ENCODE measurements at regions not wholly inside any gene's neighbourhood (a gene's known extent, or its start where the extent isn't known, plus 50 kb on each side); places are given as distances from the start of the nearest gene placed in this dataset.

GRCh38 chr13:103350147-103350546 is 283.9 kb upstream of the SLC10A2 start (continued):
- TF ChIP-seq CTCF (conservative IDR thresholded peaks at IDR 0.05; ENCODE audit: low read depth in 2 of 2) (no peak), EZH2 (IDR thresholded peaks at IDR 0.05; ENCODE audit: low read depth, unreplicated experiment) (no peak), NANOG (IDR thresholded peaks at IDR 0.05; ENCODE audit: borderline replicate concordance) (no peak), ZNF331 (CRISPR knock-in tag; IDR thresholded peaks at IDR 0.05; ENCODE audit: low read depth) (no peak), JUNB (IDR thresholded peaks at IDR 0.05; ENCODE audit: unreplicated experiment) (no peak)

GRCh38 chr13:103349211-103349980 is 283.2 kb upstream of the SLC10A2 start:
- Mint-ChIP-seq H3K4me1 (peaks cover 29% of the 10 kb centered on the region), H3K4me3 (no peak overlapping the region), H3K27ac (no peak overlapping the region), H3K36me3 (ENCODE audit: low read depth) (no peaks in the 10 kb centered on the region; the same call in 2 of the 3 replicates), H3K27me3 (ENCODE audit: insufficient read depth, low read depth, poor library complexity) (no peaks in the 10 kb centered on the region), H3K9me3 (peaks cover 6% of the 10 kb centered on the region; the same call in 1 of the 3 replicates)
- Histone ChIP-seq H3K4me1 (ENCODE audit: insufficient read depth) (peaks cover 18% of the 10 kb centered on the region; the same call in 1 of the 2 replicates), H3K9me2 (ENCODE audit: insufficient read depth) (peaks cover 5% of the 10 kb centered on the region; the same call in 1 of the 2 replicates), H3K4me2 (no peak overlapping the region), H4K20me1 (replicated peaks; ENCODE audit: insufficient read depth) (no peaks in the 10 kb centered on the region), H2AFZ (no peak overlapping the region), H3K27ac (ENCODE audit: low read depth) (no peak overlapping the region), H3K36me3 (ENCODE audit: insufficient read depth) (no peaks in the 10 kb centered on the region), H3K4me3 (no peak overlapping the region), H3K27me3 (ENCODE audit: insufficient read depth) (no peaks in the 10 kb centered on the region), H3K79me2 (replicated peaks; ENCODE audit: insufficient read depth) (no peaks in the 10 kb centered on the region), H3F3A (replicated peaks; ENCODE audit: low read depth) (0 out of 2 replicates have a peak, but pooled peaks cover 2% of the 10 kb centered on the region)
- no peak for TF ChIP-seq EZH2phosphoT487 (IDR thresholded peaks at IDR 0.05; ENCODE audit: unreplicated experiment)
- no peak for TF ChIP-seq ZNF462 (CRISPR knock-in tag; IDR thresholded peaks at IDR 0.05)
- DNase-seq (ENCODE audit: low spot score) (no peak), ATAC-seq (no peak)

Data from GM23338 (cell line).